Endothelial cell (in vitro differentiated cells): ENCODE measurements at regions not wholly inside any gene's neighbourhood (a gene's known extent, or its start where the extent isn't known, plus 50 kb on each side); places are given as distances from the start of the nearest gene placed in this dataset.

Experiments
- DNase-seq: peaks from one replicate; pipeline ENCODE4 v3.0.0; 2021; ENCODE audit warnings: low spot score
- H3K27ac Mint-ChIP-seq: one replicate; pipeline ENCODE4 v1.8.0; 2021; ENCODE audit warnings: mixed read lengths, inconsistent platforms; ENCODE audit not compliant: unreplicated experiment
- H3K27me3 Mint-ChIP-seq: one replicate; pipeline ENCODE4 v1.8.0; 2021; ENCODE audit warnings: mild to moderate bottlenecking, moderate library complexity, mixed read lengths, inconsistent platforms; ENCODE audit not compliant: unreplicated experiment
- H3K36me3 Mint-ChIP-seq: one replicate; pipeline ENCODE4 v1.8.0; 2021; ENCODE audit warnings: mild to moderate bottlenecking, low read depth, mixed read lengths, inconsistent platforms; ENCODE audit not compliant: unreplicated experiment
- H3K4me1 Mint-ChIP-seq: one replicate; pipeline ENCODE4 v1.8.0; 2021; ENCODE audit warnings: mild to moderate bottlenecking, mixed read lengths, inconsistent platforms; ENCODE audit not compliant: unreplicated experiment
- H3K4me3 Mint-ChIP-seq: one replicate; pipeline ENCODE4 v1.8.0; 2021; ENCODE audit warnings: mild to moderate bottlenecking, mixed read lengths, inconsistent platforms; ENCODE audit not compliant: unreplicated experiment
- H3K9me3 Mint-ChIP-seq: one replicate; pipeline ENCODE4 v1.8.0; 2021; ENCODE audit warnings: mixed read lengths, inconsistent platforms; ENCODE audit not compliant: unreplicated experiment
- TF ChIP-seq, protein P1 (sequence below): fragments of 200-600 bp; sonication (generic); IDR thresholded peaks from one replicate; pipeline ENCODE4 v1.5.0; 2021; ENCODE audit warnings: antibody characterized with exemption; ENCODE audit not compliant: unreplicated experiment

DNA sequence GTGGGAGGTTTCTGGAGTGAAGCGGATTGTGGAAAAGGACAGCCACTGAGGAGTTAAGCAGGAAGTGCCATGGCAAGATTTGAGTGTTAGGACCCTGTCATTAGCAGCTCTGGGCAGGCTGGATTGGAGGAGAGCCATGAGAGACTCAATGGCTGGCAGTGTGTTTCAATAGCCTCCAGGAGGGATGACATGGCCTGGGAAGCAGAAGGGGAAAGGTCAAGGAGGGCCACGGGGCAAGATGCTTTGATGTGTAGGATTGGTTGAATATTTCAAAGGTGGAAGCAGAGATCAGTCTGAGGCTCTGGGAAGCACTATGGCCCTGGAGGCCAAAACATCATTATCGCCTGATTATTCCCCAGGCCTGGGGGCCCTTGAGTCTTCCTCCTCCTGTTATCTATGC lies 229.0 kb upstream of the HS6ST1 start:
- DNase-seq: no peak
- Mint-ChIP-seq H3K4me1 (peaks cover 2% of the 10 kb centered on the region), H3K4me3 (no peak overlapping the region), H3K27ac (no peak overlapping the region), H3K36me3 (peaks cover 4% of the 10 kb centered on the region), H3K27me3 (peaks cover 5% of the 10 kb centered on the region), H3K9me3 (no peaks in the 10 kb centered on the region)
- TF ChIP-seq, protein P1, sequence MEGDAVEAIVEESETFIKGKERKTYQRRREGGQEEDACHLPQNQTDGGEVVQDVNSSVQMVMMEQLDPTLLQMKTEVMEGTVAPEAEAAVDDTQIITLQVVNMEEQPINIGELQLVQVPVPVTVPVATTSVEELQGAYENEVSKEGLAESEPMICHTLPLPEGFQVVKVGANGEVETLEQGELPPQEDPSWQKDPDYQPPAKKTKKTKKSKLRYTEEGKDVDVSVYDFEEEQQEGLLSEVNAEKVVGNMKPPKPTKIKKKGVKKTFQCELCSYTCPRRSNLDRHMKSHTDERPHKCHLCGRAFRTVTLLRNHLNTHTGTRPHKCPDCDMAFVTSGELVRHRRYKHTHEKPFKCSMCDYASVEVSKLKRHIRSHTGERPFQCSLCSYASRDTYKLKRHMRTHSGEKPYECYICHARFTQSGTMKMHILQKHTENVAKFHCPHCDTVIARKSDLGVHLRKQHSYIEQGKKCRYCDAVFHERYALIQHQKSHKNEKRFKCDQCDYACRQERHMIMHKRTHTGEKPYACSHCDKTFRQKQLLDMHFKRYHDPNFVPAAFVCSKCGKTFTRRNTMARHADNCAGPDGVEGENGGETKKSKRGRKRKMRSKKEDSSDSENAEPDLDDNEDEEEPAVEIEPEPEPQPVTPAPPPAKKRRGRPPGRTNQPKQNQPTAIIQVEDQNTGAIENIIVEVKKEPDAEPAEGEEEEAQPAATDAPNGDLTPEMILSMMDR: no peak

DNA sequence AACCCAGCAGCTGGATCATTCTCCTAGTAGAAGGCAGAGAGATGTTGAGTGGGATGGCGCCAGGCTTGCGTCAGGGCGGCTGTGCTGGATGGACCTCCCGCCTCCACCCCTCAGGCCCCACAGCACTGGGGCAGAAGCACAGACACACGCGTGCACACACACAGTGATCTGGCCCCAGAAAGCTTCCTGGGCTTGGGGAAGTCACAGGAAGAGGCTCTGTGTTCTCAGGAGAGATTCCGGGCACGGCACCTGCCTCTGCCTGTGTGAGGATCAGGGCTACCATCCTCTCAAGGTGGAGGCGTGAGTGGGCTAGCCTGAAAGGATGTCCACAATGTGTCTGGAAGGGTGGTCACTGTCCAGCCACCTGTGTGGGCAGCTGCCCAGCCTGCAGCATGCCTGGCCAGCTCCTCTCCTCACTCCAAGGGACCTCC lies 229.8 kb upstream of the HS6ST1 start:
- Mint-ChIP-seq H3K27ac (no peak overlapping the region), H3K4me1 (peaks cover 2% of the 10 kb centered on the region), H3K27me3 (peaks cover 5% of the 10 kb centered on the region), H3K9me3 (no peaks in the 10 kb centered on the region), H3K36me3 (peaks cover 4% of the 10 kb centered on the region), H3K4me3 (no peak overlapping the region)
- DNase-seq: no peak
- TF ChIP-seq, protein P1: no peak

DNA sequence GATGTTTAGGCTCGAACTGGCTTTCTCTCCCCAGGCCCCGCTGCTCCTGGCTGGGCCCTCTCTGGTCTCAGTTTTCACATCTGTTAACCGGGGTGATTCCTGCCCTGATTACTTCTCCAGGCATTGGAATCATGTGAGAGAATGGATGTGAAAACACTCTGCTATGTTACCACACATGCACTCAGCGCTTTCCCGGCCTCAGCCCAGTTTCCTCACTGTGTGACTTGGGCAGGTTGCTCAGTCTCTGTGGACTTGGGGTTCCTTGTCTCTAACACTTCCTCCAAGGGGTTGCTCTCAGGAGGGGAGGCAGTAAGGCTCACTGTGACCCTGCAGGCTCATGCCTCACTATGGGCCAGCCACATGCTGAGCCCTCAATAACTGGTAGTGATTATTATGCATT lies 230.4 kb upstream of the HS6ST1 start:
- DNase-seq: no peak
- TF ChIP-seq, protein P1: no peak
- Mint-ChIP-seq H3K4me3 (no peak overlapping the region), H3K36me3 (peaks cover 4% of the 10 kb centered on the region), H3K4me1 (peaks cover 2% of the 10 kb centered on the region), H3K27me3 (peaks cover 5% of the 10 kb centered on the region), H3K9me3 (no peaks in the 10 kb centered on the region), H3K27ac (no peak overlapping the region)

DNA sequence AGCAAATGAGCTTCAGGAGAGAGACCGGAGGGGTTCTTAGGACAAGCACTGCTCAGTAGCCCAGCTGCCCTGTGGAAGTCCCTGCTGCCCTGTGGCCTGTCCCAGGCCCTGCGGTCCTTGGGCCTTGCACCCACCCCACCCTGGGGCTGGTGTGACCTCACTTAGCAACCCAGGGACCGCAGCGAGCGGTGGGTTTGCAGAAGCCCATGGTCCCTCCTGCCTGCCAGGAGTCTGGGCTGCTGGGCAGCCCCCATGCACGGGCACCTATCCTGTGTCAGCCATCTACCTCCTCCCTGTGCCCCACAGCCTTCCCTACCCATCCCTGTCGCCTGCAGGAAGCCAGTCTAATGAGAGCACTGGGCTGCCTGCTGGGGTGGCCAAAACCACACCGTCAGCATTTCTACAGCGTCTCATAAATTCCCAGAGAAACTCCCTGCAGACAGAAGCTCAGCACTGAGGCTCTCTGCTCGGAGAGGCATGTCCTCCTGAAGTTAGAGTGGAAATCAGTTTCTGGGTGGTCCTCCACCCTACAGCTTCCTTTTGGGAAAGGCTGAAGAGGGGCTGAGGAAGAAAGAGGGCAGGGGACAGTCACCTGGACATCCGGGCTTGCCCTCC lies 231.1 kb upstream of the HS6ST1 start:
- H3K27ac Mint-ChIP-seq: no peak overlapping the region
- TF ChIP-seq, protein P1: no peak
- no peaks in the 10 kb centered on the region for H3K9me3 Mint-ChIP-seq
- no peak for DNase-seq
- H3K4me1 Mint-ChIP-seq: peaks cover 2% of the 10 kb centered on the region
- peaks cover 4% of the 10 kb centered on the region for H3K36me3 Mint-ChIP-seq
- H3K4me3 Mint-ChIP-seq: no peak overlapping the region
- peaks cover 4% of the 10 kb centered on the region for H3K27me3 Mint-ChIP-seq

DNA sequence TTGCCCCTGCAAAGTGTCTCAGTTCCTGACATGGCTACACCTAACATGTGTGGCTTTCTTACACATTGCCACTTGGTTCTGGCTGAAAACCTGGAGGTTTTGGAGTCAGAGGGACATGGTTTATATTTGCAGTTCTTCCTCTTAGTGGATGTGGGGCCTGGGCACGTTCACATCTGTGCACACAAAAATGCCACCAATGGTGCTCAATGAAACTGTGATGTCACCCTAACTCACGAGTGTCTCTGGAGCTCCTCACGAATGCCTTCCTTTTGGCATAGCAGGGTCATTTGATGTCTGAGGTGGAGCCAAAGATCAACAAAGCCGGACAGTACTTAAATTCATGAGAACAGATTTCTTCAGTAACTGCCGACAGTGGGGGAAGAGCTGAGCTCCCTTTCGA lies 231.7 kb upstream of the HS6ST1 start:
- DNase-seq: no peak
- H3K27me3 Mint-ChIP-seq: peaks cover 2% of the 10 kb centered on the region
- peaks cover 2% of the 10 kb centered on the region for H3K4me1 Mint-ChIP-seq
- no peak overlapping the region for H3K27ac Mint-ChIP-seq
- H3K4me3 Mint-ChIP-seq: no peak overlapping the region
- H3K9me3 Mint-ChIP-seq: no peaks in the 10 kb centered on the region
- TF ChIP-seq, protein P1: no peak
- H3K36me3 Mint-ChIP-seq: peaks cover 4% of the 10 kb centered on the region
